ENCODE measurements at regions not wholly inside any gene's neighbourhood (a gene's known extent, or its start where the extent isn't known, plus 50 kb on each side); places are given as distances from the start of the nearest gene placed in this dataset.

DNA sequence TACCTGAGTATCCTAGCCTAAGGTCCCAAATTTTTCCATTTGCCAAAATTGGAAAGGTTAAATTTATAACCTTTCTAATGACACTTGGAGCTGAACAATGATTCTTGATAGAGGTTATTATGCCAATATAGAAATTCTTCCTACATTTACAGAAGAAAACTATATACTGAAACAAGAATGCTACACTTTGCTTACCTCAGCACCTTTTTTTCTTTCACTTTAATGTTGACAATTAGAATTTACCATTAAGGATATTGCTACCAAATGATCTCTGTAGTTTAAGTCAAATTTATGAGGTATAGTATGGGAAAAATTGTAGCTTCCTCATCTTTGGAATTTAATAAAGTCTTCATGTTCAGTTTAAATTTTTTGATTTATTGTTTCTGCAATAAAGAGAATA is 577.0 kb downstream of the NR4A2 start:
- no peak for DNase-seq

DNA sequence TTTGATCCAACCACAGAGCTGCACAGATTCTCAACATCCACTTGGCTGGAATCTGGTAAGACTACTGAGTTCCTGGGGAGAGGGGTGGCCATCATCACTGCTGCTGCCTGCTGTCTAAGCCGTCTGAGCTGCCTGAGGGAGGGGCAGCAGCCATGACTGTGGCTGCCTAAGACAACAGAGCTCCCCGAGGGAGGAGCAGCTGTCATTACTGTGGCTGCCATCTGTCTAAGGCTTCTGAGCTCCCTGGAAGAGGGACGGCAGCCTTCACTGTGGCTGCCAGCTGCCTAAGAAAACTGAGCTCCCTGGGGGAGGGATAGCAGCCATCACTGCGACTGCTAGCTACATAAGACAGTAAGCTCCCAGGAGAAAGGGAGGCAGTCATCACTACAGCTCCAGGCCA is 584.4 kb downstream of the NR4A2 start:
- DNase-seq = no peak

DNA sequence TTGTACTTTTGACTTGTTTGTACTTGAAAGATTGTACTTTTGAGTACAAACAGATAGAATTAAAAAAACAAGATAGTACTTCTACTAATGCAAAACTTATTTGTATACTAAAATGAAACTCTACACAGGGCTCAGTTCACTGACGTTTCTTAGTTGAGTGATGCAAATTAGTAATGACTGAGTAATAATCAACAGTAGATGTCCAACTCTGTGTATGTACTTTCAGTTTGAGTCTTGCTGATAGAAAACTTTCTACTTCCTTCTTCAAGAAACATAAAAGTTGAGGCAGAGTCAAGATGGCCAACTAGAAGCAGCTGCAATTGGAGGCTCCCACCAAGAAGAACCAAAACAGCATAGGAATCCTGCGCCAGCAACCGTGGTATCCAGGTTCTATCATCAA is 585.0 kb downstream of the NR4A2 start:
- DNase-seq = no peak

DNA sequence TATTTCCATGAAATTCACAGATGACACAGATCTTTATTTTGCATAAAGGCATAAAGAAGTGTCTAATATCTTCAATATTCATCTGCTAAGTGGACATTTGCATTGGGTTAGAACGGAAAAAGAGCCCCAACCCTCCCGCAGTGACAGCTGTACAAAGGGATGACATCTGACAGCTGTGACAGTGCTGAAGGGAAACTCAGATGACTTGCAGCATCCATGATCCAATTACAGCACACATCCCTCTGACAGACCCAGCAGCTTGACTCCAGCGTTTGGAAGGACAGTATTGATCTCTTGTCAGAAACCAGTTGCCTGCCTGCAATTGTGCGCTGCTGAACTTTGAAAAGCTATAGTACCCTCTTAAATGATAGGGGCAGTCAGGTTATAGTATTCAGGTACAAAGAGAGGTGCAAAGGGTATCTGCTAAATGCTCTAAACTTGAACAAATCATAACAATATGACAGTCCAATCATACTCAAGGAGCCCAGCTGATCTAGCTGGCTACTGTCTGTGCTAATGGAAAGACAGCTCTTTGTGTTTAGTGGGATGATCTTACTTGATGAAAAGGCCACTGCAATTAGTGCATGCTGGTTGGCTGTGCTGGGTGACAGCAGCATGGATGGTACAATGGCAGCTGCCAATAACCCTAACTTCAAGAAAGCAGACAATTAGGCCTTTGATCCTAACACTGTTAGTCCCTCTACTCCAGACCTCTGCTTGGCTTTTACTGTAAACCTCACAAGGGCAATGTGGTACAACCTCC is 599.2 kb downstream of the NR4A2 start:
- DNase-seq = no peak

DNA sequence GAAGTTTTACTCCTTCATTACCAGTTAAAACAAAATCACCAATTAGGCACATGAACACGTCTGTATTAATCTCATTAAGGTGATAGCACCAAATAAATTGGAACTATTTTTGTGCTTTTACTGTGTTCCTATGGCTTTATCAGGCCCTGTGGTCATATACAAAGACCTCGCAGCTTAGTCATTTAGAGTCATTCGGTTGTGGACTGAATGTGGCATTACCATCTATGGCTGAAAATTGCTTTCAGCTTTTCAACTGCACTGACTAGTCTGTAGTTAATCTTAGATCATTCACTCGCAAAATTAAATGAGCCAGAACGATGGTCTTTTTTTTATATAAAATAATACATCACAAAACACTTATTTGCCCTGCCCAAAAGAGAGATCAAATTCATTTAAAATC is 601.7 kb downstream of the NR4A2 start:
- no peak for DNase-seq

DNA sequence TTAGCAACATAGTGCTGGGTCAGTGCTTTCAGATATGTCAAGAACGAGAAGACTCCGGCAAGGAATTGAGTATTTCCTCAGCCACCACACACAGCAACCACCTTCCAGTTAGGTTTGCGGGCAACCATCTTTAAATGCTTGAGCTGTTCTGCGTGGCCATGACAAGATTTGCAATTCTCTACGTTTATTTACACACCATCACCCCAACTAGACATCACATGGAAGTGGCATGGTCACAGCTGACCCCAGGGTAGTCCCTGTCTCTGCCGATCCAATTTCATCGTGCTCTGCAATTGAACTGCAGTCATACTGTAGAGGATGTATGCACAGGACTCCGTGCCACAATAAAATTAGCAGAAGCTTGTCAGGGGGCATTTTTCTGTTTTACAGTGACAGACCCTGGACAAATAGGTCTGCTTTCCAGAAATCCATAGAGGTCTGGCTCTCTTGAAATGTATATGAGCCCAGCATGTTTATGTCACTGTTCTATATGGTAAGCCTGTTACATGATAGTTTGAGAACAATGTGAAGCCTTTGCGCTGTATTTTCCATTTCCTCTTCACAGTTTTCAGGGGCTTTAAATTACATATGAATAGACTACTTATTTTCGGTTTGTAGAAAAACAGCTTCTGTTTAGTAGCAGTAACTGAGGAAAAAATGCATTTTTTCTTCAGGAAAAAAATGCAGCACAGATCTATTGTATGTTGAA is 605.2 kb downstream of the NR4A2 start:
- no peak for DNase-seq

DNA sequence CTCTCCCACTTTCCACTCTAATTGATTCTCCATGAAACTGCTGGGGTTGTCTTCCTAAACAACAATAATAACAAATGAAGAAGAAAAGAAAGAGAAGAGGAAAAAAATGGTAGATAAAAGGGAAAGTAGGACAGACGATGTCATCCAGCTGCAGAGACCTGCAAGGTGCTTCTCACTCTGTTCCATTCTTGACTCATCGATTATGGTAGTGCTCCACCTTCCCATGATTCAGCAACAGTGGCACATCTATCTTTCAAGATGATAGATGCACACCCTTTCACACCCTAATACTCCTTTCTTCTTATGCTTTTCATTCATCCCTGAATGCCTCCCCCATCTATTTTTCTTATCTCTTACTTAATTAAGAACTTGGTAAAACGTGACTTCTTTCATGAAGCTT is 610.2 kb downstream of the NR4A2 start:
- no peak for DNase-seq

DNA sequence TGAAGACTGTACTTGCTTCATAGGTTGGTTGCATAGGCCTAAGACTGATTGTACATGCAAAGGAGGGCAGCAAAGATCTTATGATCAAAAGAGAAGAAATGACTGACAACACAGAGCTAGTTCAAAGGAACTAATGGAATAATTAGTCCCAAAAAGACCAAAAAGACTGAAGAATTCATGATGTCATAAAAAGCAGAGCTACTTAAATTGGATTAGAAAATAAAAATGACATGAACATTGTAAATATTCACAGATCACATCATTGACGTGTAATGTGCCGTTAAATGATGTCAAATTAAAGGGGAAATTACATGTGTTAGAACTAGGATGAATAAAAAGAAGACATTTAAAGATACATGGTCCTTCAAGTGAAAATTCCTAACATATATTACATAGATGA is 616.8 kb downstream of the NR4A2 start:
- DNase-seq = no peak

DNA sequence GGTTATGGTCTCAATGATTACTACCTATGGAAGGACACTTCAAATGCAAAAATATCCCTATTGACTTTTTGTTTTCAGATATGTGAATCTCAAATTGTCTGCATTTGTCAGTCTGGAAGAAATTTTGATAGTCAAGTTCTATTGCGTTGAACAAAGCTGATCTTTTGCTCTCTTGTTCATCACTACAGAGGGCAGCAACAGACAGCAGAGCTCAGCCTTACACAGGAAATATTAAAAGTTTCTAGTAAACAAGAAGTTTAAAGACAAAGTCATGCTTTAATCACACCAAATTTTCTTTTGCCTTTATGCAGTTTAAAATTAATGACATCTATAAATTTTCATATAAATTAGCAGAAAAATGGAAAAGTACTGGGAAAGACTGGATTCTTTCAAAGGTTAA is 617.5 kb downstream of the NR4A2 start:
- DNase-seq = no peak

DNA sequence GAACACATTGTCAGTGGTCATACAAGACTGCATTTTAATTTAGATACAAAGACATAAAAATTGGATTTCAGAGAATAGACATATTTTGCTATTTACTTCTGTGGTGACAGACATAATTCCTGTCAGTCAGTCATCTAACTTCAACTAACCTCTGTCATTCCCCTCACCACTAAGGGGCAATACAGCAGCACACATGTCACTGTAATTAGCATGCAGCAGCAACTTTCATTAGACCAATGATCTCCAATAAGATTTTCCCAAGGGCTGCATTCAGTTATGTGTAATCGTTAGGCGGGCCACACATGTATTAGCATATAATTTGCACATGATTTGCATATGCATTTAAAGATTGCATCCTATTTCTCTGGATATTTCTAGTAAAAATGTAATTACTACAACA is 624.5 kb downstream of the NR4A2 start:
- no peak for DNase-seq

DNA sequence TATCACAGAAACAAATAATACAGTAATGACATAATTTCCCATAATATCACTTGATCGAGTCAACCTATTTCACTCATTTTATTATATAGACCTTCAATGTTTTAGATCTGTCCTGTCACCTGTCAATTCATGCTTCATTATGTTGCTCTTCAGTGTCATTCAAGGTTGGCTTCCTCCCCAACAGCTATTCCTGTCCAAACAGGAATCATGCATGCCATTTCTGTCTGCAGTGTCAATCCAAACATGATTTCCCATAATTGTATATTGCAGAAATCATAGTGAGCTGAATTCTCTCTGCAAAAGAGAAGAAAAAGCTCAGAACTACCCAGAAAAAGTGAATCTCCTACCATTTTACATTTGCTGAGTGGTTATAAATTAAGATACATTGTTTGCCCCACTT is 628.6 kb downstream of the NR4A2 start:
- no peak for DNase-seq

DNA sequence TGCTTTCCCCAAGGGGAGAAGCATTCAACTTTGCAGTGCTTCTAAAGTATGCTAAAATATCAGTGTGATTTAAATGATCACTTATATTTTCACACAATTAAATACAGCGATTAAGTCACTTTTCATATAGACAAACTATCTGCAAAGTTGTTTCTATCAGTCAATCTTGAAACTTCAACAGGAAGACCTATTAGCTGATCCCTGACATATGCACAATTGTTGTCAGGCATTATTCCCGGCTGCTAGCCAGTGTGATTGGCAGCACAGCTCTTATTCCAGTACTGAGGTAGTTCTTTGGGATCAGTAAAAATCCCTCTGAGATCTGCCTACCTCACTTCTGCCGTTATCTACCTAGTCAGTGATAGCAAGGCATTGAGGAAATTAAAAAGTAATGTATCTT is 629.5 kb downstream of the NR4A2 start:
- DNase-seq = no peak

DNA sequence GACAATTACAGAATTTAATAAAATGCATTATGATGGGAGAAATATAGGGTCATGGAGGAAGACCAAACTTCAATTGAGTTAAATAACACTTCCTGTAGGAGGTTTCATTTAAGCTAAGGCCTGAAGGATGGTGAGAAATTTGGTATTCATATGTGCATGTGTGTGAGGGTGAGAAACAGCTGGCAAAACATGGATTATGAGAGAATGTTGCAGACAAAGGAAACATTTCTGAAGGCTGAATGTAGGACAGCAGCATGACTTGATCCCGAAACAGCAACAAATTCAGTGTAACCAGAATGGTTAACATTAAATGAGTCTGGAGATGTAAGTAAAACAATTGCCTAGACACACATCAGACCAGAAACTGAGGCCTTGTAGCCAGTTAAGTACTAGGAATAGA is 630.8 kb downstream of the NR4A2 start:
- DNase-seq = no peak

DNA sequence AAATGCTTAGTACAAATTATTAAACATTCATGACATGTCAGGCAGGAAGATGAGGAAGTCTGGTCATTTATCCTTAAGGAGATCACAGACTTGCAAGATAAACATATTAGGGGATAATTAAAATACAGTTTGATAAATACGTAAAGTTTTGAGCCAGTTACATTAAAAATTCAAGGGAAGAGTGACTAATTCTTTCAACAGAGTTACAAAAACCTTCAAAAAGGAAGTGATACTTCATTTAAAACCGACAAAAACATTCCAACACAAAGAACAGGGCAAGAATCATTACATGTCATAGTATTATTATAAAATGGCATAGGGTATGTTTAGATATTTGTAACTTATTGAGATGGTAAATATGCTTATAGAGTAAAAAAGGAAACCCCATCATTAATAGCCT is 636.0 kb downstream of the NR4A2 start:
- no peak for DNase-seq

DNA sequence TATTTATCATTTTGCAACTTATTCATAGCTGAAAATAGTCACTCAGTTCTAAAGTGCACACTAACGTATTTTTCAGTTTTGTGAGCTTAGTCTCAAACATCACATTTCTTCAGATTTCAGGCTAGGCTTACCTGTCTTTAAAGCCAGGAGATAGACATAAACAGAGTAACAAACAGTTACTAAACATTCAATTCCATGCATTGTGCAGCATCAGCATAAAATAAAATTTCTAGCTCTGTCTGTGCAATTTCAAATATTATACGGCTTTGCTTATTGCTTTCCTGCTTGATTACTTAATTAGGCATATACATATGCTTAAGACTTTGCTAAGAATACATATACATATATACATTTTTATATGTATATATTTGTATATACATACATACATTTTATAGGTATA is 637.0 kb downstream of the NR4A2 start:
- no peak for DNase-seq

DNA sequence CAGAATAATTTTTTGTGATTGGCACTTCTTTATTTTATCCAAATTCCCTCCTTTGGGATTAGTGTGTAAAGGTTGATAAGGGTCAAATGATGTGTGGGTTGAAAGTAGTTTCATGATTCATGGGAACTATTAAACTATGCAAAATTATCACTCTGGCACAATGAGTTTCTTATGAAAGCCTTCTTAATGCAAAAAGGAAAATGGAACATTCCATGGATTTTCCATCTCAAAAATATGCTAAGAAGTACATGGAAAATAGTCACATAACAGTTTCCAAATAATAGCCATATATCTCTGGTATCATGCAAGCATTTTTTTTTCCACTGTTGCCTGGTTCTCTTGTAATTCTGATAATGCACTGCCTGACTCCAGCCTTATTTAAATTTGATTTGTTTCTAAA is 639.7 kb downstream of the NR4A2 start:
- no peak for DNase-seq

DNA sequence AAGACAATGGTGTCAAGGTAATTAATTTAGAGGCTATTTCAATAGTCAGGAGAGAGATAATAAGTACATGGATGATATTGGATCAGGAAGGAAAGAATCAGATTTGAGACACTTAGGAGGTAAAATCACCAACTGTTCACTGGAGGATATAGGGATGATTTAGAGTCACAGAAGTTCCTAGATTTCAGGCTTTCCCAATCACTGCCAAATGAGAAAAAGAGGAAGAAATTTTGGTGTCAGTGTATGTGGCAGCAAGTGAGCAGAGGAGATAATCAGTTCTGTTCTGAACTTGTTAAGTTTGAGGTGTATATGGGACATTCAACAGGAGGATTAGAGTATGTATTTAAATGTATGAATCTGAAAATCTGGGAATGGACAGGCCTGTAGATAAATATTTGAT is 640.4 kb downstream of the NR4A2 start:
- DNase-seq = no peak

DNA sequence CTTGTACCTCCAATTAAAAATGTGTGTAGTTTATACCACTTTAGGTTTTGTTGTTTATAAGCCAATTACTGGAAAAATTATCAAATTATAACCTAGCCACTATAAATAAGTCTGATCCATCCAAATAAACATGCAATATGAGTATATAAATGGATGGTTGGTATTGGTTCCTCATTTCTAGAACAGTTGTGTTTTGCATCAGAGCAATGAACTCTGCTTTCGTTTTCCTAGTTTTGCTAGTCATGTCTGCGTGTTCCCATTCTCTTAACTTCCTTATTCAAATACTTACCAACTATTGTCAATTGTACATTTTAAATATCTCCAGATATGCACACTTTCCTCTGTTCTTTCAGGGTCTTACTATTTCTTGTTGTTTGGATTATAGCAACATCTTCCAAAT is 641.7 kb downstream of the NR4A2 start:
- no peak for DNase-seq

DNA sequence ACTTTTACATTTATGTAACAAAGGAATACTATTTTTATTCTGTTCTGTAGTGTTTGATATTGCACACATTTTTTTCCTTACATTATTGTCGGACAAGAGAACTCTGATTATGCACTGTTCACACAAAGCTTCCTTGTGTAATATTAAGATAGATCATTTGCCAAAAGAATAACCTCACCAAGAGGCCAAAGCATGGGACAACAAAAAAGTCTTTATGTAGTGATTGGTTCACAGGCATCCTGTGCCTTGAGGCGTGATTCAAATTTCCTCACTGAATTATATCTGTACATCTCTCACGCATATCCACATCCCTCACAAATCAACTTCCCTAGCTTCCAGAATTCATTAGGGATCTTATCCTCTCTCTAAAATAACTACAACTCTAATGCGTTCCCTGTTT is 642.7 kb downstream of the NR4A2 start:
- no peak for DNase-seq

DNA sequence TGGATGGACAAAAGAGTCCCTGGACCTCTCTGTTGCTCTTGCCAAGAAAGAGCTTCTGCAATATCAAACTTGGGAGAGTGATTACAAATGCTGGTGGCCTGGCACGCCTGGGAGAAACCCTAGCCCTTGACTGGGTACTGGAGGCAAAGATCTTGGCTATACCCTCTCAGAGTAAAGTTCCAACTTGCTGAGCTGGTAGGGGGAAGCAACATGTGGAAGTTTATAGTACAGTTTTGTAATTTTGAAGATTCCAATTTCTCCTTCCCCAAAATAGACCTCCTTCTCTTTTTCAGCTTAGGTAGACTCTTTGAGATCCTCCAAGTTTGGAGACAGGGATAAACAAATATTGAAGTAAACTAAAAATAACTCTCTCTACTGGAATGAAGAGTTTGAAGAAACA is 645.3 kb downstream of the NR4A2 start:
- DNase-seq = no peak

DNA sequence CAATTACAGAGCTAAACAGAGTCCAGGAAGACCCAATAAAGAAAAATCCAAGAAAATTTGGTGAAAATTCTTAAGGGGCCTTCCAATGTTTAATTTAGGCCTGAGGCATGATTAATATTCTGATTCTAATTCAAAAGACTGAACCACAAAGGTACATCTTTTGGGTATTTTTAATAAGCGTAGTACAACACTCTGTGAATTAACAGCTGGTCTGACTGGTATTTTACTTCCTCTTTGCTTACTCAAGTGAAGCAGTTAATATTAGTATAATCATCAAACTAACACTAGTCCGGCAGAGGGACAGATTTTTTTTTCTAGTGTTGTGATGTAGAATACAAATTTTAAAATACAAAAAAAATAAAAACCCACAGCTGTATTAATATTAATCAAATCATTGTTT is 652.9 kb downstream of the NR4A2 start:
- DNase-seq = no peak

DNA sequence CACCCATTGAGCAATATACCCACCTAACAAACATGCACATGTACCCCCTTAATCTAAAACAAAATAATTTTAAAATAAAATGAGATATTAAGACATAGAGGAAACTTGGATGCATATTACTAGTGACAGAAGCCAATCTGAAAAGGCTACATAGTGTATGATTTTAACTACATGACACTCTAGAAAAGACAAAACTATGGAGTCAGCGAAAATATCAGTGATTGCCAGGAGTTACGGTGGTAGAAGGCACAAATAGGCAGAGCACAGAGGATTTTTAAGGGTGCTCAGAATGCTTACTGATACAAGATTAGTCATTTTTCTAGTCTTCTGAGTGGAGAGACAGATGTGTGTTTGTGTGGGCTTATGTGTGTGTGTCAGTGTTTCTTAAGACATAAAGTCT is 656.6 kb downstream of the NR4A2 start:
- DNase-seq = no peak

DNA sequence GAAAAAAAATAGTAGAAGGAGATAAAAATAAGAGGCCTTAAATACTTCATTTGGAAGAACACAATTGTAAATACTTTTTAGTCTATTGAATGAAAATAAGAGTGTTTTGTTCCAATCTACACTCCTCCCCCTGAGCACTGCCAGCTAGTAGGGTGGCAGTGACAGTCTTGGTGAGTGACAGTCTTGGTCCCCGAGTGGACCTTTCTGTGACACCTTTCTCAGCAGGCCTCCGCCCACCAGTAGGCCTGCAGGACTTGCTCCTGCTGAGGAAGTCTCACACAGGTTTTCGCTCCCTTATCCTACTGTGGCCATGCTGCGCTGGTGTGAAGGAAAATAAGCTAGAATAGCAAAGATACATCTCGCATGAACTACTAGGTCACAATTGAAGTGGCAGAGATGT is 666.8 kb downstream of the NR4A2 start:
- DNase-seq = no peak

DNA sequence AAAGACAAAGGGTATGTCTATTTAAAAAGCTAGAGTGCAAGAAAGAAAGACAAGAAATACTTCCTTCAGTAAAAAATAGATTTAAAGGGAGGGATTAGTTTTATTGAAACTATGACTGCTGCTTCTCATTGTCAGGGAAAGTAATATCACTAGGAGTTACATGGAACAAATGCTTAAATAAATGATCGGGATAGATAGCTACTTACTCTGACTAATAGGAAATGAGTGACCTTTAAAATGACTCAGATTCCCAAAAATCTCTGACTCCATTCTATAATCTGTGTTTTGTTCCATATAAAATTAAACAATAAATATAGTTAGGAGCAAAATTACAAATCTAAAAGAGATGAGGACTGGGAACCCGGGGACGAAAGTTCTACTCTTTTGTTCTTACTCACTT is 669.3 kb downstream of the NR4A2 start:
- no peak for DNase-seq

DNA sequence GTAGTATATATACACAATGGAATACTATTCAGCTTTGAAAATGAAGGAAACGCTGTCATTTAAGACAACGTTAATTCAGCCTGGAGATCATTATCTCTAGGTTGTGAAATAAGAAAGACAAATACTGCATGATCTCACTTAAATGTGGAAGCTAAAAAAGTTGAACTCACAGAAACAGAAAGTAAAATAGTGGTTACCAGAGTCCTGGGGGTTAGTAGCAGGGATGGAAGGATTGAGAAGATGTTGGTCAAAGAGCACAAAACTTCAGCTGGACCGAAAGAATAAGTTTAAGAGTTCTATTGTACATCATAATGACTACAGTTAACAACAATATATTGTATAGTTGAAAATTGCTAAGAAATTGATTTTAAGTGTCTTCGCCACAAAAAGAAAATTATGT is 670.3 kb downstream of the NR4A2 start:
- DNase-seq = no peak
